SK-N-SH (cell line): ENCODE measurements at regions not wholly inside any gene's neighbourhood (a gene's known extent, or its start where the extent isn't known, plus 50 kb on each side); places are given as distances from the start of the nearest gene placed in this dataset.

Experiments used
- CTCF ChIA-PET: fragments of 300-600, 350-600 bp; formaldehyde crosslinking; extraction: SDS; loops from one replicate; lab custom pipeline; 2021; lab: Yijun Ruan, JAX
- POLR2A ChIA-PET: fragments of 350-600 bp; sonication (Branson Sonifier 250); formaldehyde crosslinking; extraction: SDS; loops from one replicate; lab custom pipeline; 2020; ENCODE audit warnings: antibody characterized with exemption, inconsistent platforms; lab: Yijun Ruan, JAX
- DNase-seq: peaks from one replicate; pipeline ENCODE4 v3.0.0; 2012
- H2AFZ ChIP-seq: fragments of 200-600 bp; sonication (generic); 2 replicates; pipeline ENCODE4 v1.8.1; 2016; ENCODE audit warnings: antibody characterized with exemption, mild to moderate bottlenecking, low read depth
- H3F3A ChIP-seq: fragments of 200-600 bp; sonication (generic); replicated peaks from 2 replicates; pipeline ENCODE3; 2016; ENCODE audit warnings: antibody characterized with exemption, mild to moderate bottlenecking; ENCODE audit not compliant: insufficient read depth
- H3K27ac ChIP-seq, 2 experiments: fragments of 200-500 bp in 1 of 2; fragments of 200-600 bp in 1 of 2; sonication (Bioruptor generic) in 1 of 2; sonication (generic), shearing (Covaris generic) in 1 of 2; 2 replicates each; pipeline versions ENCODE4 v1.5.1 to v1.6.1; 2014 to 2016; ENCODE audit warnings: low read depth in 2 of 2, inconsistent platforms in 1 of 2, low read length in 1 of 2, mild to moderate bottlenecking in 1 of 2, mixed read lengths in 1 of 2
- H3K27me3 ChIP-seq: fragments of 200-600 bp; sonication (generic), shearing (Covaris generic); 2 replicates; pipeline ENCODE4 v1.6.1; 2016; ENCODE audit warnings: mixed run types; ENCODE audit not compliant: insufficient read depth
- H3K36me3 ChIP-seq, 2 experiments: fragments of 200-500 bp in 1 of 2; fragments of 200-600 bp in 1 of 2; sonication (Bioruptor generic) in 1 of 2; sonication (generic) in 1 of 2; replicated peaks in 1 of 2; 2 replicates each; pipeline versions ENCODE3 to v1.5.1; 2014 to 2016; ENCODE audit warnings: low read length in 1 of 2, mild to moderate bottlenecking in 1 of 2; ENCODE audit not compliant: insufficient read depth in 2 of 2, control insufficient read depth in 1 of 2
- H3K4me1 ChIP-seq, 2 experiments: fragments of 200-500 bp in 1 of 2; fragments of 200-600 bp in 1 of 2; sonication (Bioruptor generic) in 1 of 2; sonication (generic), shearing (Covaris generic) in 1 of 2; 2 replicates each; pipeline versions ENCODE4 v1.5.1 to v1.6.1; 2014 to 2016; ENCODE audit warnings: low read depth in 1 of 2, low read length in 1 of 2, mixed run types in 1 of 2; ENCODE audit not compliant: insufficient read depth in 2 of 2, control insufficient read depth in 1 of 2
- H3K4me2 ChIP-seq: fragments of 200-600 bp; sonication (generic), shearing (Covaris generic); 2 replicates; pipeline ENCODE4 v1.6.1; 2017; ENCODE audit warnings: mixed run types
- H3K4me3 ChIP-seq, 2 experiments: fragments of 200-500 bp in 1 of 2; fragments of 200-600 bp in 1 of 2; sonication (Bioruptor generic) in 1 of 2; sonication (generic), shearing (Covaris generic) in 1 of 2; 2 replicates each; pipeline versions ENCODE4 v1.5.1 to v1.8.1; 2014 to 2016; ENCODE audit warnings: low read depth in 2 of 2, inconsistent platforms in 1 of 2, low read length in 1 of 2, mild to moderate bottlenecking in 1 of 2, mixed read lengths in 1 of 2, moderate library complexity in 1 of 2
- H3K79me2 ChIP-seq: fragments of 200-600 bp; sonication (generic); 2 replicates; pipeline ENCODE4 v1.8.1; 2017; ENCODE audit warnings: mild to moderate bottlenecking; ENCODE audit not compliant: insufficient read depth
- H3K9ac ChIP-seq: fragments of 200-600 bp; sonication (generic); 2 replicates; pipeline ENCODE4 v1.6.1; 2017; ENCODE audit warnings: mixed run types
- H3K9me2 ChIP-seq: fragments of 200-600 bp; sonication (generic); 2 replicates; pipeline ENCODE4 v1.6.1; 2017; ENCODE audit warnings: mixed run types
- H3K9me3 ChIP-seq: fragments of 200-600 bp; sonication (generic); 2 replicates; pipeline ENCODE4 v1.6.1; 2017; ENCODE audit warnings: mixed run types, mild to moderate bottlenecking, moderate library complexity
- H4K20me1 ChIP-seq: fragments of 200-600 bp; sonication (generic); 2 replicates; pipeline ENCODE4 v1.6.1; 2017; ENCODE audit warnings: mild to moderate bottlenecking, mixed run types; ENCODE audit not compliant: insufficient read depth
- CHD2 ChIP-seq: fragments of 150-350 bp; IDR thresholded peaks from 2 replicates; pipeline ENCODE4 v1.6.1; 2018; ENCODE audit warnings: low read length; ENCODE audit not compliant: partially characterized antibody
- ELF1 ChIP-seq: IDR thresholded peaks from 2 replicates; pipeline ENCODE4 v1.4.0; 2012
- FOSL2 ChIP-seq: IDR thresholded peaks from 2 replicates; pipeline ENCODE4 v1.4.0; 2012; ENCODE audit warnings: low read depth, mild to moderate bottlenecking, moderate library complexity, borderline replicate concordance
- FOXJ3 ChIP-seq: sonication (generic); formaldehyde crosslinking; IDR thresholded peaks from 2 replicates; pipeline ENCODE4 v1.5.1; 2020; ENCODE audit warnings: mild to moderate bottlenecking, missing genetic modification reagents
- FOXM1 ChIP-seq: IDR thresholded peaks from 2 replicates; pipeline ENCODE4 v1.4.0; 2012; ENCODE audit warnings: low read depth, mild to moderate bottlenecking
- GABPA ChIP-seq: IDR thresholded peaks from 2 replicates; pipeline ENCODE4 v1.4.0; 2012; ENCODE audit warnings: low read depth, mild to moderate bottlenecking
- MEF2A ChIP-seq: IDR thresholded peaks from 2 replicates; pipeline ENCODE4 v1.4.0; 2012; ENCODE audit warnings: low read depth, borderline replicate concordance
- NFIC ChIP-seq: IDR thresholded peaks from 2 replicates; pipeline ENCODE4 v1.4.0; 2012; ENCODE audit warnings: borderline replicate concordance
- POLR2AphosphoS5 ChIP-seq: IDR thresholded peaks from 2 replicates; pipeline ENCODE4 v1.6.1; 2012; ENCODE audit warnings: low read depth, low read length
- RCOR1 ChIP-seq: fragments of 150-350 bp; IDR thresholded peaks from 2 replicates; pipeline ENCODE4 v1.6.1; 2017; ENCODE audit warnings: antibody characterized with exemption, low read length
- RXRA ChIP-seq: IDR thresholded peaks from 2 replicates; pipeline ENCODE4 v1.4.0; 2012; ENCODE audit warnings: low read depth, mild to moderate bottlenecking, borderline replicate concordance
- SMC3 ChIP-seq: IDR thresholded peaks from 2 replicates; pipeline ENCODE4 v1.6.1; 2012; ENCODE audit warnings: low read depth, low read length, improper control_type of control experiment
- TAF1 ChIP-seq: IDR thresholded peaks from 2 replicates; pipeline ENCODE4 v1.6.1; 2012; ENCODE audit warnings: low read depth, mild to moderate bottlenecking, low read length, moderate library complexity, borderline replicate concordance
- TEAD4 ChIP-seq: IDR thresholded peaks from 2 replicates; pipeline ENCODE4 v1.4.0; 2012; ENCODE audit warnings: mild to moderate bottlenecking, borderline replicate concordance; ENCODE audit not compliant: insufficient read depth
- YY1 ChIP-seq: IDR thresholded peaks from 2 replicates; pipeline ENCODE4 v1.4.0; 2012; ENCODE audit warnings: low read depth, mild to moderate bottlenecking
- WGBS: methylation state at CpG from one replicate; pipeline ENCODE4 v1.1.6; 2017; ENCODE audit warnings: low lambda C conversion rate; 5-methylcytosine and 5-hydroxymethylcytosine counted together
- TF ChIP-seq, protein P1 (sequence below): fragments of 200-600 bp; sonication (generic); IDR thresholded peaks from 2 replicates; pipeline ENCODE4 v1.6.1; 2017; ENCODE audit warnings: antibody characterized with exemption, mild to moderate bottlenecking, moderate library complexity
- TF ChIP-seq, protein P2 (sequence below): IDR thresholded peaks from 2 replicates; pipeline ENCODE4 v1.4.0; 2012; ENCODE audit warnings: low read depth, borderline replicate concordance
- TF ChIP-seq, protein P3 (sequence below): IDR thresholded peaks from 2 replicates; pipeline ENCODE4; 2012
- TF ChIP-seq, protein P4 (sequence below): IDR thresholded peaks from 2 replicates; pipeline ENCODE4 v1.4.0; 2012; ENCODE audit warnings: low read depth, borderline replicate concordance

GRCh38 chr13:53357582-53357981 is 329.0 kb downstream of the OLFM4 start:
- Histone ChIP-seq H3F3A (no peaks in the 10 kb centered on the region), H3K36me3 (no peaks in the 10 kb centered on the region), H3K4me2 (no peak overlapping the region), H3K4me1 (no peaks in the 10 kb centered on the region), H3K27me3 (no peaks in the 10 kb centered on the region), H3K9me3 (no peaks in the 10 kb centered on the region), H3K9ac (no peak overlapping the region), H4K20me1 (no peaks in the 10 kb centered on the region), H3K4me3 (no peak overlapping the region), H3K9me2 (no peaks in the 10 kb centered on the region), H2AFZ (no peak overlapping the region), H3K27ac (no peak overlapping the region), H3K79me2 (no peaks in the 10 kb centered on the region)
- WGBS: 39% methylated on average over 3 of the region's 3 CpGs
- CTCF ChIA-PET: no interaction called here
- POLR2A ChIA-PET: no interaction called here
- TF ChIP-seq TEAD4: no peak
- no peak for TF ChIP-seq RXRA
- TF ChIP-seq, protein P1, sequence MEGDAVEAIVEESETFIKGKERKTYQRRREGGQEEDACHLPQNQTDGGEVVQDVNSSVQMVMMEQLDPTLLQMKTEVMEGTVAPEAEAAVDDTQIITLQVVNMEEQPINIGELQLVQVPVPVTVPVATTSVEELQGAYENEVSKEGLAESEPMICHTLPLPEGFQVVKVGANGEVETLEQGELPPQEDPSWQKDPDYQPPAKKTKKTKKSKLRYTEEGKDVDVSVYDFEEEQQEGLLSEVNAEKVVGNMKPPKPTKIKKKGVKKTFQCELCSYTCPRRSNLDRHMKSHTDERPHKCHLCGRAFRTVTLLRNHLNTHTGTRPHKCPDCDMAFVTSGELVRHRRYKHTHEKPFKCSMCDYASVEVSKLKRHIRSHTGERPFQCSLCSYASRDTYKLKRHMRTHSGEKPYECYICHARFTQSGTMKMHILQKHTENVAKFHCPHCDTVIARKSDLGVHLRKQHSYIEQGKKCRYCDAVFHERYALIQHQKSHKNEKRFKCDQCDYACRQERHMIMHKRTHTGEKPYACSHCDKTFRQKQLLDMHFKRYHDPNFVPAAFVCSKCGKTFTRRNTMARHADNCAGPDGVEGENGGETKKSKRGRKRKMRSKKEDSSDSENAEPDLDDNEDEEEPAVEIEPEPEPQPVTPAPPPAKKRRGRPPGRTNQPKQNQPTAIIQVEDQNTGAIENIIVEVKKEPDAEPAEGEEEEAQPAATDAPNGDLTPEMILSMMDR: no peak
- TF ChIP-seq TAF1: no peak
- TF ChIP-seq, protein P2, sequence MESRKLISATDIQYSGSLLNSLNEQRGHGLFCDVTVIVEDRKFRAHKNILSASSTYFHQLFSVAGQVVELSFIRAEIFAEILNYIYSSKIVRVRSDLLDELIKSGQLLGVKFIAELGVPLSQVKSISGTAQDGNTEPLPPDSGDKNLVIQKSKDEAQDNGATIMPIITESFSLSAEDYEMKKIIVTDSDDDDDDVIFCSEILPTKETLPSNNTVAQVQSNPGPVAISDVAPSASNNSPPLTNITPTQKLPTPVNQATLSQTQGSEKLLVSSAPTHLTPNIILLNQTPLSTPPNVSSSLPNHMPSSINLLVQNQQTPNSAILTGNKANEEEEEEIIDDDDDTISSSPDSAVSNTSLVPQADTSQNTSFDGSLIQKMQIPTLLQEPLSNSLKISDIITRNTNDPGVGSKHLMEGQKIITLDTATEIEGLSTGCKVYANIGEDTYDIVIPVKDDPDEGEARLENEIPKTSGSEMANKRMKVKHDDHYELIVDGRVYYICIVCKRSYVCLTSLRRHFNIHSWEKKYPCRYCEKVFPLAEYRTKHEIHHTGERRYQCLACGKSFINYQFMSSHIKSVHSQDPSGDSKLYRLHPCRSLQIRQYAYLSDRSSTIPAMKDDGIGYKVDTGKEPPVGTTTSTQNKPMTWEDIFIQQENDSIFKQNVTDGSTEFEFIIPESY: no peak
- TF ChIP-seq NFIC: no peak
- no peak for TF ChIP-seq FOSL2
- TF ChIP-seq MEF2A: no peak
- TF ChIP-seq, protein P3, sequence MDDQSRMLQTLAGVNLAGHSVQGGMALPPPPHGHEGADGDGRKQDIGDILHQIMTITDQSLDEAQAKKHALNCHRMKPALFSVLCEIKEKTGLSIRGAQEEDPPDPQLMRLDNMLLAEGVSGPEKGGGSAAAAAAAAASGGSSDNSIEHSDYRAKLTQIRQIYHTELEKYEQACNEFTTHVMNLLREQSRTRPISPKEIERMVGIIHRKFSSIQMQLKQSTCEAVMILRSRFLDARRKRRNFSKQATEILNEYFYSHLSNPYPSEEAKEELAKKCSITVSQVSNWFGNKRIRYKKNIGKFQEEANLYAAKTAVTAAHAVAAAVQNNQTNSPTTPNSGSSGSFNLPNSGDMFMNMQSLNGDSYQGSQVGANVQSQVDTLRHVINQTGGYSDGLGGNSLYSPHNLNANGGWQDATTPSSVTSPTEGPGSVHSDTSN: no peak
- TF ChIP-seq CHD2: no peak
- TF ChIP-seq SMC3: no peak
- TF ChIP-seq POLR2AphosphoS5: no peak
- no peak for TF ChIP-seq ELF1
- no peak for TF ChIP-seq FOXJ3 (CRISPR knock-in tag)
- TF ChIP-seq GABPA: no peak
- TF ChIP-seq YY1: no peak
- TF ChIP-seq, protein P4, sequence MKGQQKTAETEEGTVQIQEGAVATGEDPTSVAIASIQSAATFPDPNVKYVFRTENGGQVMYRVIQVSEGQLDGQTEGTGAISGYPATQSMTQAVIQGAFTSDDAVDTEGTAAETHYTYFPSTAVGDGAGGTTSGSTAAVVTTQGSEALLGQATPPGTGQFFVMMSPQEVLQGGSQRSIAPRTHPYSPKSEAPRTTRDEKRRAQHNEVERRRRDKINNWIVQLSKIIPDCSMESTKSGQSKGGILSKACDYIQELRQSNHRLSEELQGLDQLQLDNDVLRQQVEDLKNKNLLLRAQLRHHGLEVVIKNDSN: no peak
- TF ChIP-seq RCOR1: no peak
- TF ChIP-seq FOXM1: no peak
- DNase-seq: no peak
